H1 (cell line): ENCODE measurements at regions not wholly inside any gene's neighbourhood (a gene's known extent, or its start where the extent isn't known, plus 50 kb on each side); places are given as distances from the start of the nearest gene placed in this dataset.

ENCODE experiments used
- BRCA1 ChIP-seq: IDR thresholded peaks from 2 replicates; pipeline ENCODE4 v1.6.1; 2012; ENCODE audit warnings: low read depth, low read length, improper control_type of control experiment
- CHD1 ChIP-seq: IDR thresholded peaks from 2 replicates; pipeline ENCODE4 v1.6.1; 2012; ENCODE audit warnings: low read depth, low read length, improper control_type of control experiment
- HDAC6 ChIP-seq: IDR thresholded peaks from one replicate; pipeline ENCODE4 v1.7.1; 2012; ENCODE audit warnings: low read depth, mild to moderate bottlenecking, inconsistent platforms, low read length, moderate library complexity
- SIRT6 ChIP-seq: IDR thresholded peaks from one replicate; pipeline ENCODE4 v1.7.1; 2012; ENCODE audit warnings: low read length, inconsistent platforms
- SUZ12 ChIP-seq: fragments of 200-600 bp; sonication (generic); IDR thresholded peaks from 2 replicates; pipeline ENCODE4 v1.6.1; 2012; ENCODE audit warnings: mild to moderate bottlenecking, inconsistent platforms, low read length, moderate library complexity, mixed read lengths
- TEAD4 ChIP-seq: IDR thresholded peaks from 2 replicates; pipeline ENCODE4 v1.6.1; 2012; ENCODE audit warnings: low read depth, low read length, inconsistent platforms, mixed read lengths

DNA sequence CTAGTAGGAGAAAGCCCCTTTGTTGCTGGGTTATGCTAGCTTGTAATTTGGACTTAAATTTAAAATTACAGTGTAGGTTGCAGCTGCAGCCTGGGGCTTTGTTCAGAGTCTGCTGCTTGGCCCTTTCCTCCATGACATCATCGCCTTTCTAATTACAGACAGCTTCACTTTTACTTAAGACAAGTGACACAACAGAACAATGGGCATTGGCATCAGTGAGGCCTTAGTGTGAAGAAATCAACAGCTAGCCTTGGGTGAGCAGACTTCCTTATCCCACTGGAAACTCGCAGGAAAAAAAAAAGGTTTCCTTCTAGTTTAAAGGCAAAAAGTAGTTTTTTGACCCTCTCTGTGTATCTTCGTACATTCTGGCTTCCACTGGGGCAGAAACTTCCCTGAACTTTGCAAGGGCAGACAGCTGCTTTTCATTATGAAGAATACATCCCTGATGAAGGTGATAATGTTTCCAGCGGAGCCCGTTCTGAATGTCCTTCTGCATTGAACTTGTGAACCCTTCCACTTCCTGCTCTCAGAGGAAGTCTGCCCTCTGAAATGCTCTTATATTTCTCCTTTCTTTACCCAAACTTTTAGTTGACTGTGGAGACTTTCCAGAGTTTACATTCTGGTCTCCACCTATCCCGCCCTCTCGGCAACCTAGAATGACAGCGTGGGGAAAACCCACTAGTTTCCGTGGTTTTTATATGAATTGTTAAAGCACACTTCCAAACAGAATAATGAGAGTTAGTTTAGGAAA is 123.2 kb upstream of the FAM9C start (continued):
- TF ChIP-seq BRCA1 (no peak), SIRT6 (no peak), SUZ12 (no peak), TEAD4 (no peak), HDAC6 (no peak), CHD1 (no peak)
